Smooth muscle cell (in vitro differentiated cells): ENCODE measurements at regions not wholly inside any gene's neighbourhood (a gene's known extent, or its start where the extent isn't known, plus 50 kb on each side); places are given as distances from the start of the nearest gene placed in this dataset.

Experiments used
- DNase-seq: peaks from one replicate; lab custom pipeline; 2025; ENCODE audit not compliant: unreplicated experiment; lab: John Stamatoyannopoulos, UW
- H2AFZ ChIP-seq: fragments of 200-600 bp; sonication (generic); 2 replicates; pipeline ENCODE4 v1.6.0; 2016; ENCODE audit warnings: antibody characterized with exemption, low read depth, mild to moderate bottlenecking
- H3F3A ChIP-seq: fragments of 200-600 bp; sonication (generic); 2 replicates; pipeline ENCODE4 v1.6.0; 2017; ENCODE audit warnings: antibody characterized with exemption, low read depth
- H3K27ac ChIP-seq: fragments of 200-600 bp; sonication (generic); 2 replicates; pipeline ENCODE4 v1.5.1; 2016; ENCODE audit warnings: low read depth, mild to moderate bottlenecking
- H3K27me3 ChIP-seq: fragments of 200-600 bp; sonication (generic); 2 replicates; pipeline ENCODE4 v1.6.1; 2016; ENCODE audit warnings: low read depth, mild to moderate bottlenecking
- H3K36me3 ChIP-seq: fragments of 200-600 bp; sonication (generic); 2 replicates; pipeline ENCODE4 v1.5.1; 2016; ENCODE audit warnings: low read depth
- H3K4me1 ChIP-seq: fragments of 200-600 bp; sonication (generic); 2 replicates; pipeline ENCODE4 v1.5.1; 2016; ENCODE audit warnings: low read depth
- H3K4me2 ChIP-seq: fragments of 200-600 bp; sonication (generic); 2 replicates; pipeline ENCODE4 v1.6.0; 2016; ENCODE audit warnings: mild to moderate bottlenecking
- H3K4me3 ChIP-seq: fragments of 200-600 bp; sonication (generic); 2 replicates; pipeline ENCODE4 v1.5.1; 2016; ENCODE audit warnings: mild to moderate bottlenecking
- H3K79me2 ChIP-seq: fragments of 200-600 bp; sonication (generic); 2 replicates; pipeline ENCODE4 v1.6.0; 2016; ENCODE audit warnings: low read depth, mild to moderate bottlenecking
- H3K9ac ChIP-seq: fragments of 200-600 bp; sonication (generic); 2 replicates; pipeline ENCODE4 v1.6.0; 2016; ENCODE audit warnings: low read depth
- H3K9me3 ChIP-seq: fragments of 200-600 bp; sonication (generic); replicated peaks from 2 replicates; pipeline ENCODE4 v1.5.1; 2016; ENCODE audit warnings: low read depth
- H4K20me1 ChIP-seq: fragments of 200-600 bp; sonication (generic); 2 replicates; pipeline ENCODE4 v1.6.0; 2016; ENCODE audit warnings: low read depth
- CTCF ChIP-seq: fragments of 200-600 bp; sonication (generic); IDR thresholded peaks from 2 replicates; pipeline ENCODE4 v1.5.1; 2017; ENCODE audit warnings: borderline replicate concordance, mild to moderate bottlenecking, antibody characterized with exemption; ENCODE audit not compliant: insufficient read depth, poor library complexity, severe bottlenecking
- WGBS: methylation state at CpG from one replicate; pipeline ENCODE4 v1.1.7; 2016; ENCODE audit warnings: low lambda C conversion rate; 5-methylcytosine and 5-hydroxymethylcytosine counted together

- no peak for DNase-seq
- Histone ChIP-seq H3F3A (no peaks in the 10 kb centered on the region), H3K79me2 (no peaks in the 10 kb centered on the region), H3K36me3 (no peaks in the 10 kb centered on the region), H3K4me1 (no peaks in the 10 kb centered on the region), H2AFZ (no peak overlapping the region), H3K27me3 (no peaks in the 10 kb centered on the region), H3K27ac (no peak overlapping the region), H3K4me3 (no peak overlapping the region), H3K4me2 (no peak overlapping the region), H3K9ac (no peak overlapping the region), H3K9me3 (no peaks in the 10 kb centered on the region), H4K20me1 (no peaks in the 10 kb centered on the region)
- TF ChIP-seq CTCF, result no peak
- 60% methylated on average over 3 of the region's 3 CpGs for WGBS
Observed at GRCh38 chr4:138925495-138925894, 90.1 kb upstream of the NOCT start.

DNA sequence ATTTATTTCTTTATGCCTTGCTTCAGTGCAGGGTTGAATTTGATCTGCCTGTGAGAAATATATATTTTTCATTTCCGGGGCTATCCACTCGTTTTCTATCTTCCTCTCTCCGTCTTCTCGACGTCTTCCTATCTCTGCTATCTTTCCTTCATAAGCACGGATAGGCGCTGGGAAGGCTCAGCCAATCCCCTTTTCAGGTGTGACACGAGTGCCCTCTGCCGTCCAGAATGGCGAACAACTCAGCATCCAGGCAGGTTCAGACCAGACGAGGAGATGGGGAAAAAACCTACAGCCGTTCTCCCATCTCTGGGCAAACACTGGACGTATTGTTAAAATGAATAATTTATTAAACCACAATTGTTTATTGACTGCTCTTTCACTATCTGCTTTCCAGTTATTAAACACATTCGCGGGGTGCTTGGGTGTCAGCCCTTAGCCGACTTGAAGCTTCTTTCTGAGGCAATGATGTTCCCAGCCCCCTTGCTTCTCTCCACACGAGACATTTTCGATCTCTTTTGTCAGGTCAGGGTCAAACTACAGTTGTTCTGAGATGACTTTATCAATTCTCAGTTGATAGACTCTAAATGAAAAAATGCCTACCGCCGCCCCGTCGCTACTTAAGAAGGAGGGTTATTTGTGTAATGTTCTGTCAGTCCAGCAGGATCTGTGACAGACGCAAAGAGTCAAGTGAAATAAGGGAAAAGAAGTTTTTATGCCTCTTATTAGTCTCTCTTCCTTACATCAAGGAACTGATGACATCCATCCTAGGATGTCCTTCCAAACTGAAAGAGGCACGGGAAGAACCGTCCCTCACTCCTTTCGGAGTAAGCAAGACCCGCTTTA lies 96.3 kb upstream of the NOCT start:
- H3K79me2 ChIP-seq, result no peaks in the 10 kb centered on the region
- peak overlapping the region; percentile 57 for H2AFZ ChIP-seq
- H3K4me3 ChIP-seq, result peak overlapping the region; percentile 34
- no peaks in the 10 kb centered on the region for H3K27me3 ChIP-seq
- no peaks in the 10 kb centered on the region for H3K4me1 ChIP-seq
- H3K4me2 ChIP-seq, result peak overlapping the region; percentile 78
- H3K9me3 ChIP-seq, result no peaks in the 10 kb centered on the region
- H3K36me3 ChIP-seq, result no peaks in the 10 kb centered on the region
- peak; percentile 72 for TF ChIP-seq CTCF
- WGBS, result 34% methylated on average over 27 of the region's 27 CpGs
- no peaks in the 10 kb centered on the region for H3F3A ChIP-seq
- peak; percentile 16 for DNase-seq
- H4K20me1 ChIP-seq, result no peaks in the 10 kb centered on the region
- H3K27ac ChIP-seq, result no peak overlapping the region
- no peak overlapping the region for H3K9ac ChIP-seq

DNA sequence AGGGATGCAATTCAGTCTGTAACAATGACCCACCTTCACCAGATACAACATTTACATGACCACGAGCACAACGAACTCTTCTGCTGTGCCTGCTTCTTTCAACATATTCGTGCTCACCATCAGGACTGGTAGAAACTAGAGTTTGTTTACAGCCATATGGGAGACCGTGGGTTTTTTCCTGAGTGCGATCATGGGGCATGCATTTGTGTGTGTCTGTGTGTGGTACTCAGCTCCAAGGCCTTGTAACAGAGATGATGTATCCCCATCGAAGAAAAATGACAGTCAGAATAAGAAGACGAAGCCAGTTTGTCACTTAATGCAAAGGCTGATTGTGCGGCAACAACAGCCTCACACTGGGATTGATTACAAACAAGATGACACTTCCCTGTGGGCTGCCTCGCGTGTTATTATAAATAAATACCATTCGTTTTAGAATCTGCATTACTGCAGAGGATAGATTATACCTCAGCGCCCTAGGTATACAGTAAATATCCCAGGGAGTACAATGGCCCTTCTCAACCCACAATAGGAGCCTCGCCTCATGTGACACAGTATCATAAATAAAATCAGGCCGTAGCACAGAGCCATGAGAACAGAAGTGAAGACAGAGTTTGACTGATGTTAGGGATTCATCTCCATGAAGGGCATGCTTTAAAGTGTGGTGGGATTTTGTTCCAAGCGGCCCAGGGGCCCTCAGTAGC lies 97.3 kb upstream of the NOCT start:
- Histone ChIP-seq H3K9me3 (no peaks in the 10 kb centered on the region), H3K4me3 (no peak overlapping the region), H3K27me3 (no peaks in the 10 kb centered on the region), H2AFZ (no peak overlapping the region), H3K79me2 (no peaks in the 10 kb centered on the region), H3K9ac (no peak overlapping the region), H3F3A (no peaks in the 10 kb centered on the region), H3K27ac (no peak overlapping the region), H3K4me2 (no peak overlapping the region), H3K36me3 (no peaks in the 10 kb centered on the region), H3K4me1 (no peaks in the 10 kb centered on the region), H4K20me1 (no peaks in the 10 kb centered on the region)
- no peak for DNase-seq
- TF ChIP-seq CTCF, result no peak
- 91% methylated on average over 15 of the region's 15 CpGs for WGBS
